GM21515 (cell line): ENCODE measurements at regions not wholly inside any gene's neighbourhood (a gene's known extent, or its start where the extent isn't known, plus 50 kb on each side); places are given as distances from the start of the nearest gene placed in this dataset.
"Not testable (repeated sequence)": the region's sequence is repeated elsewhere in the genome, so short reads cannot be mapped to it uniquely, and the experiment has no call there.

Source experiments
- ATAC-seq: cut with Tn5 transposase; IDR thresholded peaks from one replicate; pipeline ENCODE4 v1.9.1; 2021; ENCODE audit not compliant: unreplicated experiment

- no peak for ATAC-seq
Observed at GRCh38 chrX:128992107-128992971, 531.0 kb downstream of the SMARCA1 start.

- ATAC-seq = peak; percentile 51
Observed at GRCh38 chrX:128975745-128976144, 547.5 kb downstream of the SMARCA1 start.

- ATAC-seq = no peak
Observed at GRCh38 chrX:128973033-128973432, 550.3 kb downstream of the SMARCA1 start.

- no peak for ATAC-seq
Observed at GRCh38 chrX:128961290-128961689, 562.0 kb downstream of the SMARCA1 start.

- ATAC-seq = not testable (repeated sequence)
Observed at GRCh38 chrX:128954697-128955096, 568.6 kb downstream of the SMARCA1 start.

- ATAC-seq = no peak
Observed at GRCh38 chrX:128931071-128931470, 592.2 kb downstream of the SMARCA1 start.

GRCh38 chrX:128929271-128930057 is 593.8 kb downstream of the SMARCA1 start:
- no peak for ATAC-seq

- no peak for ATAC-seq
Observed at GRCh38 chrX:128928636-128929035, 594.7 kb downstream of the SMARCA1 start.

- no peak for ATAC-seq
Observed at GRCh38 chrX:128927363-128927762, 595.9 kb downstream of the SMARCA1 start.

GRCh38 chrX:128906753-128907152 is 616.5 kb downstream of the SMARCA1 start:
- no peak for ATAC-seq

GRCh38 chrX:128901018-128901417 is 622.3 kb downstream of the SMARCA1 start:
- ATAC-seq = no peak

GRCh38 chrX:128897621-128898020 is 625.7 kb downstream of the SMARCA1 start:
- no peak for ATAC-seq

GRCh38 chrX:128891554-128891953 is 631.7 kb downstream of the SMARCA1 start:
- no peak for ATAC-seq

- no peak for ATAC-seq
Observed at GRCh38 chrX:128884430-128884829, 638.9 kb downstream of the SMARCA1 start.

GRCh38 chrX:128883650-128884049 is 639.6 kb downstream of the SMARCA1 start:
- no peak for ATAC-seq

- no peak for ATAC-seq
Observed at GRCh38 chrX:128870361-128870760, 652.9 kb downstream of the SMARCA1 start.

- no peak for ATAC-seq
Observed at GRCh38 chrX:128862557-128862956, 660.7 kb downstream of the SMARCA1 start.

- ATAC-seq = no peak
Observed at GRCh38 chrX:128848374-128848773, 674.9 kb downstream of the SMARCA1 start.

- no peak for ATAC-seq
Observed at GRCh38 chrX:128846385-128846784, 676.9 kb downstream of the SMARCA1 start.

- ATAC-seq = no peak
Observed at GRCh38 chrX:128818690-128819089, 704.6 kb downstream of the SMARCA1 start.

GRCh38 chrX:128816919-128817318 is 706.4 kb downstream of the SMARCA1 start:
- ATAC-seq = no peak

GRCh38 chrX:128807367-128807766 is 715.9 kb downstream of the SMARCA1 start:
- no peak for ATAC-seq
